ENCODE measurements at regions not wholly inside any gene's neighbourhood (a gene's known extent, or its start where the extent isn't known, plus 50 kb on each side); places are given as distances from the start of the nearest gene placed in this dataset.

GRCh38 chr10:62562795-62563194 is 188.6 kb downstream of the ZNF365 start:
- intact Hi-C loops (cut with DNase I; ENCODE audit: low total_unique reads): no loop called here
- no peak for DNase-seq
- Histone ChIP-seq H3K4me1 (no peaks in the 10 kb centered on the region), H3K4me3 (no peak overlapping the region), H3K27ac (peak overlapping the region in 1 of 2 donors; percentile 69), H3K9me3 (no peaks in the 10 kb centered on the region), H3K27me3 (no peaks in the 10 kb centered on the region), H3K36me3 (no peaks in the 10 kb centered on the region)
- TF ChIP-seq, protein P1, sequence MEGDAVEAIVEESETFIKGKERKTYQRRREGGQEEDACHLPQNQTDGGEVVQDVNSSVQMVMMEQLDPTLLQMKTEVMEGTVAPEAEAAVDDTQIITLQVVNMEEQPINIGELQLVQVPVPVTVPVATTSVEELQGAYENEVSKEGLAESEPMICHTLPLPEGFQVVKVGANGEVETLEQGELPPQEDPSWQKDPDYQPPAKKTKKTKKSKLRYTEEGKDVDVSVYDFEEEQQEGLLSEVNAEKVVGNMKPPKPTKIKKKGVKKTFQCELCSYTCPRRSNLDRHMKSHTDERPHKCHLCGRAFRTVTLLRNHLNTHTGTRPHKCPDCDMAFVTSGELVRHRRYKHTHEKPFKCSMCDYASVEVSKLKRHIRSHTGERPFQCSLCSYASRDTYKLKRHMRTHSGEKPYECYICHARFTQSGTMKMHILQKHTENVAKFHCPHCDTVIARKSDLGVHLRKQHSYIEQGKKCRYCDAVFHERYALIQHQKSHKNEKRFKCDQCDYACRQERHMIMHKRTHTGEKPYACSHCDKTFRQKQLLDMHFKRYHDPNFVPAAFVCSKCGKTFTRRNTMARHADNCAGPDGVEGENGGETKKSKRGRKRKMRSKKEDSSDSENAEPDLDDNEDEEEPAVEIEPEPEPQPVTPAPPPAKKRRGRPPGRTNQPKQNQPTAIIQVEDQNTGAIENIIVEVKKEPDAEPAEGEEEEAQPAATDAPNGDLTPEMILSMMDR (IDR thresholded peaks at IDR 0.05): no peak
- TF ChIP-seq POLR2A (IDR thresholded peaks at IDR 0.05): no peak

GRCh38 chr10:62573929-62574328 is 199.8 kb downstream of the ZNF365 start:
- intact Hi-C loops (cut with DNase I; ENCODE audit: low total_unique reads): no loop called here
- Histone ChIP-seq H3K4me3 (no peak overlapping the region), H3K27ac (no peak overlapping the region), H3K36me3 (no peaks in the 10 kb centered on the region), H3K4me1 (no peaks in the 10 kb centered on the region), H3K9me3 (no peaks in the 10 kb centered on the region), H3K27me3 (no peaks in the 10 kb centered on the region)
- DNase-seq: no peak
- TF ChIP-seq, protein P1 (IDR thresholded peaks at IDR 0.05): no peak
- TF ChIP-seq POLR2A (IDR thresholded peaks at IDR 0.05): no peak

- intact Hi-C loops (cut with DNase I; ENCODE audit: low total_unique reads): no loop called here
- Histone ChIP-seq H3K4me1 (no peaks in the 10 kb centered on the region), H3K4me3 (no peak overlapping the region), H3K27me3 (no peaks in the 10 kb centered on the region), H3K27ac (no peak overlapping the region), H3K9me3 (no peaks in the 10 kb centered on the region), H3K36me3 (no peaks in the 10 kb centered on the region)
- TF ChIP-seq, protein P1 (IDR thresholded peaks at IDR 0.05): no peak
- no peak for TF ChIP-seq POLR2A (IDR thresholded peaks at IDR 0.05)
- no peak for DNase-seq
Measured at GRCh38 chr10:62577076-62577475, 202.9 kb downstream of the ZNF365 start.

- no peak overlapping the region for H3K27ac ChIP-seq
- TF ChIP-seq POLR2A (IDR thresholded peaks at IDR 0.05): no peak
- TF ChIP-seq, protein P1 (IDR thresholded peaks at IDR 0.05): no peak
- H3K36me3 ChIP-seq: no peaks in the 10 kb centered on the region
- no peak overlapping the region for H3K4me3 ChIP-seq
- no peaks in the 10 kb centered on the region for H3K27me3 ChIP-seq
- intact Hi-C loops (cut with DNase I; ENCODE audit: low total_unique reads): no loop called here
- H3K4me1 ChIP-seq: no peaks in the 10 kb centered on the region
- no peaks in the 10 kb centered on the region for H3K9me3 ChIP-seq
- DNase-seq: no peak
Measured at GRCh38 chr10:62577666-62578291, 203.6 kb downstream of the ZNF365 start.

DNA sequence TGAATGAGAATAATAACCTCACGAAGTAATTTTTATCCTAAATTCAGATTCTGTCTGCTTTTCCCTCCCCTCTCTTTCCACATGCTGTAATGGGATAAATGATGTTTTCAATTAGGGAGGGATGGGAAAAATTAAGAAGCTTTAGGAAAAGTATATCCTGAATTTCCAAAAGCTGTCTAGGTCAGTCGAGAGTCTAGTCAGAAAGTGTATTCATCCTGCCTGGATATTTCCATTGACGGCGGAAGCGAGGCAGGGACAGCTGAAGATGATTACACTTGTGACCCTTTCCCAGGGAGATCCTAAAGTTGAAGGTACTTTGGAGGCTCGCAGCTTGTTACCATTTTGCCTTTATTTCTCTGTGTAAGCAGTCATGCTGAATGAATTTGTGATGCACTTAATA is 204.1 kb downstream of the ZNF365 start:
- Histone ChIP-seq H3K4me3 (no peak overlapping the region), H3K9me3 (no peaks in the 10 kb centered on the region), H3K27me3 (no peaks in the 10 kb centered on the region), H3K27ac (no peak overlapping the region), H3K36me3 (no peaks in the 10 kb centered on the region), H3K4me1 (no peaks in the 10 kb centered on the region)
- no peak for DNase-seq
- TF ChIP-seq POLR2A (IDR thresholded peaks at IDR 0.05): no peak
- TF ChIP-seq, protein P1 (IDR thresholded peaks at IDR 0.05): no peak
- intact Hi-C loops (cut with DNase I; ENCODE audit: low total_unique reads): no loop called here
